Motor neuron (in vitro differentiated cells): ENCODE measurements at regions not wholly inside any gene's neighbourhood (a gene's known extent, or its start where the extent isn't known, plus 50 kb on each side); places are given as distances from the start of the nearest gene placed in this dataset.
A peak's percentile ranks its signal among the peaks of the same experiment; 100 is the strongest.
"Not testable (repeated sequence)": the region's sequence is repeated elsewhere in the genome, so short reads cannot be mapped to it uniquely, and the experiment has no call there.

ENCODE experiments used
- ATAC-seq, 8 experiments: fragments of 200-7000 bp; cut with Tn5 transposase; replicated peaks in 6 of 8; 2 replicates each; pipeline ENCODE4 v1.8.0; 2021; ENCODE audit warnings: mild to moderate bottlenecking in 8 of 8, moderate library complexity in 8 of 8
- H3K27ac ChIP-seq, 2 donors: fragments of 250-450 bp; sonication (Bioruptor Pico); 2 replicates each; pipeline ENCODE4 v1.9.0; 2021; ENCODE audit warnings: antibody characterized with exemption in 2 of 2, mild to moderate bottlenecking in 2 of 2, moderate library complexity in 1 of 2
- H3K4me1 ChIP-seq, 2 donors: fragments of 250-450 bp; sonication (Bioruptor Pico); replicated peaks in 1 of 2; 2 replicates each; pipeline ENCODE4 v1.6.1; 2021; ENCODE audit warnings: antibody characterized with exemption in 2 of 2, mild to moderate bottlenecking in 2 of 2, moderate library complexity in 1 of 2
- H3K4me3 ChIP-seq, 5 donors: fragments of 250-450 bp; sonication (Bioruptor Pico); 2 replicates each; pipeline ENCODE4 v1.9.0; 2021; ENCODE audit warnings: antibody characterized with exemption in 5 of 5, mild to moderate bottlenecking in 5 of 5, moderate library complexity in 4 of 5
- WGBS, 10 experiments: fragments of 450-650 bp; shearing (Covaris generic); methylation state at CpG; one replicate each; pipeline ENCODE4 v1.0.0; 2022; 5-methylcytosine and 5-hydroxymethylcytosine counted together
- in situ Hi-C, 9 experiments: fragments of 400-800 bp; cut with MboI; loops; one replicate each; pipeline ENCODE4 v1.15.0; 2021; ENCODE audit warnings: low sequenced_read_pairs in 9 of 9, low pct_unique_long_range_greater_than_20kb in 2 of 9; ENCODE audit not compliant: unreplicated experiment in 9 of 9

- H3K4me3 ChIP-seq, in situ Hi-C loops, ATAC-seq, H3K27ac ChIP-seq, H3K4me1 ChIP-seq: not testable (repeated sequence)
- no CpG with 5 or more reads among the region's 13 CpGs for WGBS, 10 experiments
These were observed 324.1 kb upstream of the ARHGEF26 start for GRCh38 chr3:153797056-153797455.

- Histone ChIP-seq H3K4me3 (no peak overlapping the region), H3K27ac (no peak overlapping the region), H3K4me1 (no peaks in the 10 kb centered on the region)
- in situ Hi-C loops, result no loop called here
- ATAC-seq, result no peak
- WGBS, 10 experiments, result 0 to 100% (median 38%) methylated on average over 1 to 2 of the region's 2 CpGs
These were observed 312.1 kb upstream of the ARHGEF26 start for GRCh38 chr3:153809097-153809496.

DNA sequence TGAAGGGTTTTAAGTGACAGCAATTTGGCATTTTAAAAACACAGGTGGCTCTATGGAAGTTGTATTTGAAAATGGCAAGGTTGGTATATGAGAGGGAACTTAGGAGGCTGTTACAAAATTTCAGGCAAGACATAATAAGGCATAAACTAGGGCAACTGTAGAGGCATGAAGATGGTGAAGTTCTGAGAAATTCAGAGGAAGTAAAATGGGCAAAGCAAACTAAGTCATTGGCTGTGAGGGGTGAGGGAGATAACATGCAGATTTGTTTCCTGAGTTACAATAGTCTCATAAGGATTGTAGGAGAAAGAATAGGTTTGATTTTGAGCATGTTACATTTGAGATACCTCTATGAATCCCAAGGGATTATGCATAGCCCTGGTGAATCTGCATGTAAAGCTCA is 302.9 kb upstream of the ARHGEF26 start:
- ATAC-seq, result no peak
- in situ Hi-C loops, result no loop called here
- Histone ChIP-seq H3K4me3 (no peak overlapping the region), H3K27ac (no peak overlapping the region), H3K4me1 (no peaks in the 10 kb centered on the region)

DNA sequence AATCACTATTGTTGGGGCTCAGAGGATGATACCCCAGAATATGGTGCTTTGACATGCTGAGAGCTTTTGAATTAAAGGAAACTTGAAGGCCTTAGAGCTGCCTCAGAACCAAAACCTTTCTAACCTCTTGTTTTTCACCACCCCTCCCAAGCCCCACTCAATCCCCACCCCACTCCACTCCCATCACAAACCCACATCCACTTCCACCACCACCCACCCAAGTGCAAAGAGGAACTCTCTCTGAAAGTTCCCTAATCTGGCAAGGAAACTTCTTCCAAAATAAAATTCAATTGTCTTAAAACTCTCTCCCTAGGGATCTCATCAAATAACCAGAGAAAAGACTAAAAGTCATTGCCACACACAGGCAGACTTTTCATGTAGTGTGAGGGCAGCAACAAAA is 301.2 kb upstream of the ARHGEF26 start:
- ATAC-seq, result no peak
- Histone ChIP-seq H3K4me3 (no peak overlapping the region), H3K27ac (no peak overlapping the region), H3K4me1 (no peaks in the 10 kb centered on the region)
- in situ Hi-C loops, result no loop called here

GRCh38 chr3:153828346-153828745 is 292.8 kb upstream of the ARHGEF26 start:
- H3K4me3 ChIP-seq, in situ Hi-C loops, ATAC-seq, H3K4me1 ChIP-seq, H3K27ac ChIP-seq: not testable (repeated sequence)
- WGBS, 10 experiments, result 92 to 100% methylated on average over 1 to 2 of the region's 3 CpGs; no CpG with 5 or more reads in 8 of the 10 experiments

- ATAC-seq, result no peak
- WGBS, 10 experiments, result 11 to 100% (median 81%) methylated on average over 1 to 2 of the region's 2 CpGs
- in situ Hi-C loops, result no loop called here
These were observed 291.5 kb upstream of the ARHGEF26 start for GRCh38 chr3:153829606-153830170.

GRCh38 chr3:153830552-153830951 is 290.6 kb upstream of the ARHGEF26 start:
- in situ Hi-C loops, result no loop called here
- no peak for ATAC-seq
- Histone ChIP-seq H3K27ac (no peak overlapping the region), H3K4me1 (peaks cover 0 to 2% of the 10 kb centered on the region in 2 donors), H3K4me3 (no peak overlapping the region)
- 22 to 100% (median 83%) methylated on average over 1 of the region's 1 CpG; no CpG with 5 or more reads in 3 of the 10 experiments for WGBS, 10 experiments

More at GRCh38 chr3:153829606-153830170, 291.5 kb upstream of the ARHGEF26 start:
- Histone ChIP-seq H3K4me3 (no peak overlapping the region), H3K27ac (no peak overlapping the region), H3K4me1 (peaks cover 0 to 2% of the 10 kb centered on the region in 2 donors)

GRCh38 chr3:153835540-153835939 is 285.6 kb upstream of the ARHGEF26 start:
- no peak for ATAC-seq

DNA sequence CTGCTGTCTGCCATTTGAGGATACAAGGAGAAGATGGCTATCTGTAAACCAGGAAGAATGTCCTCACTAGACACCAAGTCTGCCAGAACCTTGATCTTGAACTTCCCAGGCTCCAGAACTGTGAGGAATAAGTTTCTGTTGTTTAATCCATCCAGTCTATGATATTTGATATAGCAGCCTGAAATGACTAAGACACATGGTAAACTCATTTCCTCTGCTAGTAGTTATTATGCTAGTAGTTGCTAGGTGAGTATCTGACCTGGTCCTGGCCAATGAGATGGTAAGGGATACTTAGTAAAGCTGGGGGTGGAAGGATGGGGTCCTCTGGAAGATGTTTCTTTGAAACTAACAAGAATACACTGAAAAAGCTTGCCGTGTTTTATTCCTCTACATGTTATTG is 280.7 kb upstream of the ARHGEF26 start:
- in situ Hi-C loops, result no loop called here
- Histone ChIP-seq H3K27ac (no peak overlapping the region), H3K4me1 (no peaks in the 10 kb centered on the region), H3K4me3 (no peak overlapping the region)
- WGBS, 10 experiments, result 63 to 100% (median 84%) methylated on average over 1 of the region's 1 CpG; no CpG with 5 or more reads in 4 of the 10 experiments
- no peak for ATAC-seq

More at GRCh38 chr3:153835540-153835939, 285.6 kb upstream of the ARHGEF26 start:
- Histone ChIP-seq H3K27ac (no peak overlapping the region), H3K4me3 (no peak overlapping the region), H3K4me1 (peaks cover 0 to 2% of the 10 kb centered on the region in 2 donors)
- WGBS, 10 experiments, result 60 to 88% (median 83%) methylated on average over 2 to 3 of the region's 3 CpGs; no CpG with 5 or more reads in 5 of the 10 experiments
- in situ Hi-C loops, result no loop called here

GRCh38 chr3:153843994-153844393 is 277.2 kb upstream of the ARHGEF26 start:
- in situ Hi-C loops, result no loop called here
- H3K4me3 ChIP-seq, result no peak overlapping the region
- no peak overlapping the region for H3K27ac ChIP-seq
- peaks cover 4 to 7% of the 10 kb centered on the region in 2 donors for H3K4me1 ChIP-seq
- no peak for ATAC-seq

- no peak for ATAC-seq
- in situ Hi-C loops, result no loop called here
- Histone ChIP-seq H3K4me1 (peaks cover 4 to 8% of the 10 kb centered on the region in 2 donors), H3K27ac (no peak overlapping the region), H3K4me3 (no peak overlapping the region)
- WGBS, 10 experiments, result 39 to 100% (median 93%) methylated on average over 2 to 4 of the region's 4 CpGs
These were observed 275.9 kb upstream of the ARHGEF26 start for GRCh38 chr3:153845311-153845710.

- H3K4me3 ChIP-seq, result no peak overlapping the region
- ATAC-seq, result peak in 5 of 8 experiments; percentile 96 to 98 (median 97)
- H3K27ac ChIP-seq, result no peak overlapping the region
- 0 to 11% (median 0%) methylated on average over 1 to 3 of the region's 3 CpGs; no CpG with 5 or more reads in 5 of the 10 experiments for WGBS, 10 experiments
- H3K4me1 ChIP-seq, result peaks cover 4 to 8% of the 10 kb centered on the region in 2 donors
- in situ Hi-C loops, result no loop called here
These were observed 272.5 kb upstream of the ARHGEF26 start for GRCh38 chr3:153848702-153849101.

- Histone ChIP-seq H3K4me1 (peaks cover 4 to 8% of the 10 kb centered on the region in 2 donors), H3K27ac (no peak overlapping the region), H3K4me3 (no peak overlapping the region)
- ATAC-seq, result no peak
- in situ Hi-C loops, result no loop called here
- WGBS, 10 experiments, result 0 to 67% (median 25%) methylated on average over 1 to 2 of the region's 2 CpGs; no CpG with 5 or more reads in 1 of the 10 experiments
These were observed 268.8 kb upstream of the ARHGEF26 start for GRCh38 chr3:153852355-153852754.

DNA sequence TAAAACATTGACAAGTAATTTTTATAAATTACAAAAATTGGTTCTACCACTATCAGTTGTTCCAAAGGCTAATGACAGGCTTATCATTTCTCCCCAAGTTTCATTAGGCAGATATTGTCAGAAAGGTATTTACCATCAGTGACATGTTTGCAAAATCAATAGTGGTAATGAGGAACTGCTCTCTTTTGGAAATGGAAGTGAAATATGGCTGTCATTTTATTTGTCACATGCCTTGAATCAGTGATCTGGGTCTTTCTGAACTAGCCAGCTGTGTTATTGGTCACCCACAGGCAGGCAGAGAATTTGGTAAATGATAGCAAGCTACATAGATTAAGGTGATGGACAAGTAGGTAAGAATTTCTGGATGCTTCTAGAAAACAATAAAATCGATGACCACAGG is 268.0 kb upstream of the ARHGEF26 start:
- Histone ChIP-seq H3K4me1 (peaks cover 4 to 8% of the 10 kb centered on the region in 2 donors), H3K4me3 (no peak overlapping the region), H3K27ac (no peak overlapping the region)
- in situ Hi-C loops, result no loop called here
- ATAC-seq, result no peak
- WGBS, 10 experiments, result 13 to 100% (median 80%) methylated on average over 1 of the region's 1 CpG; no CpG with 5 or more reads in 1 of the 10 experiments
